ENCODE measurements at regions not wholly inside any gene's neighbourhood (a gene's known extent, or its start where the extent isn't known, plus 50 kb on each side); places are given as distances from the start of the nearest gene placed in this dataset.

- Histone ChIP-seq H3K27me3 (ENCODE audit: control insufficient read depth, insufficient read depth, low read length) (no peaks in the 10 kb centered on the region), H3K9me3 (ENCODE audit: control insufficient read depth, insufficient read depth, low read length) (0 out of 2 replicates have a peak, but pooled peaks cover 3% of the 10 kb centered on the region), H3K4me3 (ENCODE audit: low read depth, low read length) (no peak overlapping the region), H3K4me1 (ENCODE audit: control insufficient read depth, insufficient read depth, low read length) (peaks cover 19% of the 10 kb centered on the region), H3K36me3 (ENCODE audit: control insufficient read depth, insufficient read depth, low read length) (no peaks in the 10 kb centered on the region), H3K27ac (ENCODE audit: low read depth, low read length) (no peak overlapping the region), H3K9ac (ENCODE audit: low read depth, low read length) (no peak overlapping the region)
These were observed 133.4 kb upstream of the SPATS2L start for GRCh38 chr2:200172944-200173581.

GRCh38 chr2:200173691-200174090, 132.8 kb upstream of the SPATS2L start:
- H3K4me3 ChIP-seq (ENCODE audit: low read depth, low read length): no peak overlapping the region
- no peaks in the 10 kb centered on the region for H3K36me3 ChIP-seq (ENCODE audit: control insufficient read depth, insufficient read depth, low read length)

GRCh38 chr2:200174433-200175216, 131.9 kb upstream of the SPATS2L start:
- Histone ChIP-seq H3K4me1 (ENCODE audit: control insufficient read depth, insufficient read depth, low read length) (peaks cover 5% of the 10 kb centered on the region; the same call in 1 of the 2 replicates), H3K9ac (ENCODE audit: low read depth, low read length) (no peak overlapping the region)

More at GRCh38 chr2:200173691-200174090, 132.8 kb upstream of the SPATS2L start:
- H3K9me3 ChIP-seq (ENCODE audit: control insufficient read depth, insufficient read depth, low read length): 0 out of 2 replicates have a peak, but pooled peaks cover 3% of the 10 kb centered on the region
- no peaks in the 10 kb centered on the region for H3K27me3 ChIP-seq (ENCODE audit: control insufficient read depth, insufficient read depth, low read length)
- no peak overlapping the region for H3K9ac ChIP-seq (ENCODE audit: low read depth, low read length)
- H3K4me1 ChIP-seq (ENCODE audit: control insufficient read depth, insufficient read depth, low read length): peaks cover 14% of the 10 kb centered on the region
- H3K27ac ChIP-seq (ENCODE audit: low read depth, low read length): no peak overlapping the region

GRCh38 chr2:200177971-200178911, 128.3 kb upstream of the SPATS2L start:
- Histone ChIP-seq H3K36me3 (ENCODE audit: control insufficient read depth, insufficient read depth, low read length) (no peaks in the 10 kb centered on the region), H3K4me3 (ENCODE audit: low read depth, low read length) (no peak overlapping the region), H3K27me3 (ENCODE audit: control insufficient read depth, insufficient read depth, low read length) (no peaks in the 10 kb centered on the region), H3K9ac (ENCODE audit: low read depth, low read length) (no peak overlapping the region), H3K27ac (ENCODE audit: low read depth, low read length) (no peak overlapping the region), H3K9me3 (ENCODE audit: control insufficient read depth, insufficient read depth, low read length) (no peaks in the 10 kb centered on the region), H3K4me1 (ENCODE audit: control insufficient read depth, insufficient read depth, low read length) (peaks cover 5% of the 10 kb centered on the region; the same call in 1 of the 2 replicates)

More at GRCh38 chr2:200174433-200175216, 131.9 kb upstream of the SPATS2L start:
- H3K36me3 ChIP-seq (ENCODE audit: control insufficient read depth, insufficient read depth, low read length): no peaks in the 10 kb centered on the region
- no peaks in the 10 kb centered on the region for H3K27me3 ChIP-seq (ENCODE audit: control insufficient read depth, insufficient read depth, low read length)
- 0 out of 2 replicates have a peak, but pooled peaks cover 3% of the 10 kb centered on the region for H3K9me3 ChIP-seq (ENCODE audit: control insufficient read depth, insufficient read depth, low read length)
- no peak overlapping the region for H3K4me3 ChIP-seq (ENCODE audit: low read depth, low read length)
- no peak overlapping the region for H3K27ac ChIP-seq (ENCODE audit: low read depth, low read length)

- H3K4me3 ChIP-seq (ENCODE audit: low read depth, low read length): no peak overlapping the region
- H3K36me3 ChIP-seq (ENCODE audit: control insufficient read depth, insufficient read depth, low read length): no peaks in the 10 kb centered on the region
- no peak overlapping the region for H3K27ac ChIP-seq (ENCODE audit: low read depth, low read length)
- no peak overlapping the region for H3K9ac ChIP-seq (ENCODE audit: low read depth, low read length)
- H3K4me1 ChIP-seq (ENCODE audit: control insufficient read depth, insufficient read depth, low read length): peaks cover 5% of the 10 kb centered on the region; the same call in 1 of the 2 replicates
- H3K9me3 ChIP-seq (ENCODE audit: control insufficient read depth, insufficient read depth, low read length): no peaks in the 10 kb centered on the region
- no peaks in the 10 kb centered on the region for H3K27me3 ChIP-seq (ENCODE audit: control insufficient read depth, insufficient read depth, low read length)
These were observed 127.3 kb upstream of the SPATS2L start for GRCh38 chr2:200179151-200179550.

GRCh38 chr2:200180943-200181342, 125.5 kb upstream of the SPATS2L start:
- Histone ChIP-seq H3K9ac (ENCODE audit: low read depth, low read length) (no peak overlapping the region), H3K4me1 (ENCODE audit: control insufficient read depth, insufficient read depth, low read length) (peaks cover 11% of the 10 kb centered on the region; the same call in 1 of the 2 replicates), H3K9me3 (ENCODE audit: control insufficient read depth, insufficient read depth, low read length) (no peaks in the 10 kb centered on the region), H3K4me3 (ENCODE audit: low read depth, low read length) (no peak overlapping the region), H3K27me3 (ENCODE audit: control insufficient read depth, insufficient read depth, low read length) (no peaks in the 10 kb centered on the region), H3K36me3 (ENCODE audit: control insufficient read depth, insufficient read depth, low read length) (no peaks in the 10 kb centered on the region), H3K27ac (ENCODE audit: low read depth, low read length) (no peak overlapping the region)

GRCh38 chr2:200181755-200182154, 124.7 kb upstream of the SPATS2L start:
- Histone ChIP-seq H3K27me3 (ENCODE audit: control insufficient read depth, insufficient read depth, low read length) (no peaks in the 10 kb centered on the region), H3K27ac (ENCODE audit: low read depth, low read length) (no peak overlapping the region), H3K9ac (ENCODE audit: low read depth, low read length) (no peak overlapping the region), H3K4me3 (ENCODE audit: low read depth, low read length) (no peak overlapping the region), H3K36me3 (ENCODE audit: control insufficient read depth, insufficient read depth, low read length) (no peaks in the 10 kb centered on the region), H3K4me1 (ENCODE audit: control insufficient read depth, insufficient read depth, low read length) (peaks cover 11% of the 10 kb centered on the region; the same call in 1 of the 2 replicates), H3K9me3 (ENCODE audit: control insufficient read depth, insufficient read depth, low read length) (no peaks in the 10 kb centered on the region)

- H3K9me3 ChIP-seq (ENCODE audit: control insufficient read depth, insufficient read depth, low read length): no peaks in the 10 kb centered on the region
- H3K4me3 ChIP-seq (ENCODE audit: low read depth, low read length): no peak overlapping the region
- H3K9ac ChIP-seq (ENCODE audit: low read depth, low read length): no peak overlapping the region
- 0 out of 2 replicates have a peak, but pooled peaks cover 6% of the 10 kb centered on the region for H3K4me1 ChIP-seq (ENCODE audit: control insufficient read depth, insufficient read depth, low read length)
- H3K27me3 ChIP-seq (ENCODE audit: control insufficient read depth, insufficient read depth, low read length): no peaks in the 10 kb centered on the region
- no peak overlapping the region for H3K27ac ChIP-seq (ENCODE audit: low read depth, low read length)
- H3K36me3 ChIP-seq (ENCODE audit: control insufficient read depth, insufficient read depth, low read length): no peaks in the 10 kb centered on the region
These were observed 121.5 kb upstream of the SPATS2L start for GRCh38 chr2:200184748-200185627.

- no peaks in the 10 kb centered on the region for H3K27me3 ChIP-seq (ENCODE audit: control insufficient read depth, insufficient read depth, low read length)
- H3K9ac ChIP-seq (ENCODE audit: low read depth, low read length): no peak overlapping the region
- no peaks in the 10 kb centered on the region for H3K9me3 ChIP-seq (ENCODE audit: control insufficient read depth, insufficient read depth, low read length)
- no peaks in the 10 kb centered on the region for H3K36me3 ChIP-seq (ENCODE audit: control insufficient read depth, insufficient read depth, low read length)
- no peak overlapping the region for H3K4me3 ChIP-seq (ENCODE audit: low read depth, low read length)
- H3K27ac ChIP-seq (ENCODE audit: low read depth, low read length): no peak overlapping the region
- 0 out of 2 replicates have a peak, but pooled peaks cover 6% of the 10 kb centered on the region for H3K4me1 ChIP-seq (ENCODE audit: control insufficient read depth, insufficient read depth, low read length)
These were observed 120.9 kb upstream of the SPATS2L start for GRCh38 chr2:200185628-200186000.

- no peak overlapping the region for H3K27ac ChIP-seq (ENCODE audit: low read depth, low read length)
- H3K27me3 ChIP-seq (ENCODE audit: control insufficient read depth, insufficient read depth, low read length): no peaks in the 10 kb centered on the region
- 0 out of 2 replicates have a peak, but pooled peaks cover 6% of the 10 kb centered on the region for H3K4me1 ChIP-seq (ENCODE audit: control insufficient read depth, insufficient read depth, low read length)
- no peak overlapping the region for H3K4me3 ChIP-seq (ENCODE audit: low read depth, low read length)
- H3K9me3 ChIP-seq (ENCODE audit: control insufficient read depth, insufficient read depth, low read length): no peaks in the 10 kb centered on the region
- H3K9ac ChIP-seq (ENCODE audit: low read depth, low read length): no peak overlapping the region
- no peaks in the 10 kb centered on the region for H3K36me3 ChIP-seq (ENCODE audit: control insufficient read depth, insufficient read depth, low read length)
These were observed 120.5 kb upstream of the SPATS2L start for GRCh38 chr2:200186002-200186401.

Data from HUES48 (cell line).